ENCODE measurements at regions not wholly inside any gene's neighbourhood (a gene's known extent, or its start where the extent isn't known, plus 50 kb on each side); places are given as distances from the start of the nearest gene placed in this dataset.

GRCh38 chr12:85681333-85681732 lies 154.9 kb downstream of the RASSF9 start:
- DNase-seq (ENCODE audit: low read depth) = no peak

- no peak for DNase-seq (ENCODE audit: low read depth)
Observed at GRCh38 chr12:85683051-85683450, 153.2 kb downstream of the RASSF9 start.

GRCh38 chr12:85688837-85689236 lies 147.4 kb downstream of the RASSF9 start:
- DNase-seq (ENCODE audit: low read depth) = peak; percentile 4

GRCh38 chr12:85690146-85690545 lies 146.1 kb downstream of the RASSF9 start:
- DNase-seq (ENCODE audit: low read depth) = no peak

- no peak for DNase-seq (ENCODE audit: low read depth)
Observed at GRCh38 chr12:85693093-85693665, 143.0 kb downstream of the RASSF9 start.

- no peak for DNase-seq (ENCODE audit: low read depth)
Observed at GRCh38 chr12:85695097-85695715, 141.0 kb downstream of the RASSF9 start.

- DNase-seq (ENCODE audit: low read depth) = no peak
Observed at GRCh38 chr12:85697003-85697402, 139.2 kb downstream of the RASSF9 start.

GRCh38 chr12:85698937-85699336 lies 137.3 kb downstream of the RASSF9 start:
- DNase-seq (ENCODE audit: low read depth) = no peak

- DNase-seq (ENCODE audit: low read depth) = no peak
Observed at GRCh38 chr12:85708775-85709174, 127.4 kb downstream of the RASSF9 start.

GRCh38 chr12:85711735-85712390 lies 124.3 kb downstream of the RASSF9 start:
- DNase-seq (ENCODE audit: low read depth) = no peak

- DNase-seq (ENCODE audit: low read depth) = no peak
Observed at GRCh38 chr12:85713373-85713772, 122.8 kb downstream of the RASSF9 start.

GRCh38 chr12:85714425-85714824 lies 121.8 kb downstream of the RASSF9 start:
- no peak for DNase-seq (ENCODE audit: low read depth)

- DNase-seq (ENCODE audit: low read depth) = no peak
Observed at GRCh38 chr12:85720308-85721033, 115.7 kb downstream of the RASSF9 start.

- DNase-seq (ENCODE audit: low read depth) = no peak
Observed at GRCh38 chr12:85725991-85726390, 110.2 kb downstream of the RASSF9 start.

GRCh38 chr12:85733221-85733840 lies 102.9 kb downstream of the RASSF9 start:
- peak; percentile 72 for DNase-seq (ENCODE audit: low read depth)

GRCh38 chr12:85733984-85734383 lies 102.2 kb downstream of the RASSF9 start:
- peak; percentile 24 for DNase-seq (ENCODE audit: low read depth)

GRCh38 chr12:85740186-85740585 lies 96.0 kb downstream of the RASSF9 start:
- no peak for DNase-seq (ENCODE audit: low read depth)

GRCh38 chr12:85741046-85741445 lies 95.2 kb downstream of the RASSF9 start:
- DNase-seq (ENCODE audit: low read depth) = no peak

GRCh38 chr12:85747941-85748495 lies 88.2 kb downstream of the RASSF9 start:
- no peak for DNase-seq (ENCODE audit: low read depth)

All from amniotic epithelial cell (primary cell).